Fibroblast of gingiva (primary cell): ENCODE measurements at regions not wholly inside any gene's neighbourhood (a gene's known extent, or its start where the extent isn't known, plus 50 kb on each side); places are given as distances from the start of the nearest gene placed in this dataset.
A peak's percentile ranks its signal among the peaks of the same experiment; 100 is the strongest.
"Not testable (repeated sequence)": the region's sequence is repeated elsewhere in the genome, so short reads cannot be mapped to it uniquely, and the experiment has no call there.

Source experiments
- DNase-seq: peaks from one replicate; pipeline ENCODE4 v3.0.0-alpha.2; 2011; ENCODE audit warnings: low read depth

GRCh38 chr2:179385756-179386155 is 121.1 kb upstream of the SESTD1 start:
- not testable (repeated sequence) for DNase-seq

GRCh38 chr2:179383975-179384374 is 119.3 kb upstream of the SESTD1 start:
- no peak for DNase-seq

GRCh38 chr2:179377296-179377695 is 112.7 kb upstream of the SESTD1 start:
- DNase-seq, result peak; percentile 53

GRCh38 chr2:179376881-179377280 is 112.2 kb upstream of the SESTD1 start:
- DNase-seq, result peak; percentile 47

GRCh38 chr2:179373816-179374215 is 109.2 kb upstream of the SESTD1 start:
- no peak for DNase-seq

- not testable (repeated sequence) for DNase-seq
These were observed 100.9 kb upstream of the SESTD1 start for GRCh38 chr2:179365561-179365960.

GRCh38 chr2:179355881-179356280 is 91.2 kb upstream of the SESTD1 start:
- peak; percentile 36 for DNase-seq

GRCh38 chr2:179354739-179355537 is 90.3 kb upstream of the SESTD1 start:
- DNase-seq, result peak; percentile 10

GRCh38 chr2:179354296-179354695 is 89.7 kb upstream of the SESTD1 start:
- DNase-seq, result no peak

GRCh38 chr2:179352181-179352580 is 87.5 kb upstream of the SESTD1 start:
- no peak for DNase-seq

GRCh38 chr2:179351057-179351456 is 86.4 kb upstream of the SESTD1 start:
- DNase-seq, result no peak

- no peak for DNase-seq
These were observed 85.2 kb upstream of the SESTD1 start for GRCh38 chr2:179349670-179350303.

- no peak for DNase-seq
These were observed 84.3 kb upstream of the SESTD1 start for GRCh38 chr2:179348906-179349305.

GRCh38 chr2:179344970-179345369 is 80.3 kb upstream of the SESTD1 start:
- DNase-seq, result peak; percentile 17

- DNase-seq, result peak; percentile 39
These were observed 79.8 kb upstream of the SESTD1 start for GRCh38 chr2:179344280-179344964.

GRCh38 chr2:179343945-179344279 is 79.3 kb upstream of the SESTD1 start:
- no peak for DNase-seq

- peak; percentile 61 for DNase-seq
These were observed 76.7 kb upstream of the SESTD1 start for GRCh38 chr2:179341152-179341866.

- peak; percentile 87 for DNase-seq
These were observed 76.0 kb upstream of the SESTD1 start for GRCh38 chr2:179340678-179341077.

GRCh38 chr2:179338681-179339080 is 74.0 kb upstream of the SESTD1 start:
- DNase-seq, result peak; percentile 74

- peak; percentile 89 for DNase-seq
These were observed 72.3 kb upstream of the SESTD1 start for GRCh38 chr2:179336782-179337534.

GRCh38 chr2:179335732-179336131 is 71.1 kb upstream of the SESTD1 start:
- peak; percentile 7 for DNase-seq

GRCh38 chr2:179332903-179333302 is 68.3 kb upstream of the SESTD1 start:
- DNase-seq, result peak; percentile 3
